ENCODE measurements at regions not wholly inside any gene's neighbourhood (a gene's known extent, or its start where the extent isn't known, plus 50 kb on each side); places are given as distances from the start of the nearest gene placed in this dataset.
"Not testable (repeated sequence)": the region's sequence is repeated elsewhere in the genome, so short reads cannot be mapped to it uniquely, and the experiment has no call there.

DNA sequence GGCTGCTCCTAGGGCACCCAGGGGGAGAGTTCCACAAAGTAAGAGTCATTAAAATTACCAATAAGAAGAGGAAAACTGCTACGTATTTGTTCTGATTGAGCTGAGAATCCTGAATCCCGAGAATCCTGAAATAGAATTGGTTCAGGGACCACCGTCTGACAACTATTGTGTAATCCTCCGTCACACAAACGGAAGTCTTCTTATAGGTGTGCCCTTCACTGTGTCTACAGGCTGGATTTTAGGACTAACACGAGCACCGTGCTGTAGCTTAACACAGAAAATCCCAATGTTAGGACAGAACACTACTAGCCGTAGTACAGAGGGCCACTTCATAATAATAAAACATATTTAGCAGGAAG, 50.6 kb upstream of the RNF182 start:
- no peak for DNase-seq

DNA sequence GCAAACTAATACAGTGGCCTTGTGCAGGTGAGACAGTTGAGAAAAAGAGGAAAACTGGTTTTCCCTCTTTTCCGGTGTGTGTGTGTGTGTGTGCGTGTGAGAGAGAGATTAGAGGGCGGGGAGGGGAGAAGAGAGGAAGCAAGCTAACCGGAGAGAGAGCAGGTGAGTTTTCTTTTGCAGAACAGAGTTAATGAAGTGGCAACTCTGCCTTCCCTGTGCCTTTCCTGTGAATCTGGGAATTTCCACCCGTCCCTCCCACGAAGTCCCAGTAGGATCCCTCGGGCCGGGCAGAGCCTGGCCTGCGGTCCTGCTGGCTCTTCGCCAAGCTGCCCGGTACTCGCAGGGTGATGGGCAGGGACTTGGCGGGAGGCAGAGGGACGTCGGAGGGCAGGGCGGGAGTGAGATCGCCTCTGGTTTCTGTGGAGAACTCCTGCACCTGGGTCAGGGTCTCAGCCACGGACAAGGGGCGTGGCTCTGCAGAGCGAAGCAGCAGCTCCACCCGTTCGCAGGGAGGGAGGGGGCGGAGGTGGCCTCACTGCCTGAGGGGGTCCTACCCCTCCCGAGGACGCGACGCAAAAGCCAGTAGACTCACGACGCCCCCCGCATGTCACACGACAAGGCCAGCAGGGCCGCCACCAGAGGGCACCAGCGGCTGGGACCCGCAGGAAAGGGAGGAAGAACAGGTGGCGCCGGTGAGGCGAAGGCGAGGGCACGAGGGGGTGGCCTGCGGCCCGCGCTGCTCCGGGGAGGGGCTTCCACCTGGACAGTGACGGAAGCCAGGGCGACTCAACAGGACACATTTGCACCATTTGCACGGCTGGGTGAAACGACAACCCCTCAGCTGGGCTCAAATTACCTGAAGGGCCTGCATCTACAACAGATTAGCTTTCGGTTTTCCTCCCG, 51.2 kb upstream of the RNF182 start:
- peak; percentile 66 to 68 for DNase-seq

DNA sequence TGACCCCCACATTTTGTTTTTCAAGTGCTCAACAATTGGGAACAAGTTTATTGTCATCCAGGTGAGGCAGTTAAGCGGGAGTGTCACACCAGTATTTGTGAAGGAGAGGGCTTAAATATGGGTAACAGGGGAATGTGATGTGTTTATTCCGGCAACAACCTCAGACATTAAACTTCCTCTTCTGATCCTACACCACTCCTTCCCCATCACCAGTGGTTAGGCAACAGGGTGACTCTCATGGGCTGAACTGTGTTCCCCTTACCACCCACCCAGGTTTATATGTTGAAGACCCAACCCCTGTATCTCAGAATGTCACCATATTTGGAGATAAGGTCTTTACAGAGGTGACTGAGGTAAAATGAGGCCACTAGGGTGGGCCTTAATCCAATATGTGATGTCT, 52.1 kb upstream of the RNF182 start:
- peak in 1 of 2 donors; percentile 29 for DNase-seq

DNA sequence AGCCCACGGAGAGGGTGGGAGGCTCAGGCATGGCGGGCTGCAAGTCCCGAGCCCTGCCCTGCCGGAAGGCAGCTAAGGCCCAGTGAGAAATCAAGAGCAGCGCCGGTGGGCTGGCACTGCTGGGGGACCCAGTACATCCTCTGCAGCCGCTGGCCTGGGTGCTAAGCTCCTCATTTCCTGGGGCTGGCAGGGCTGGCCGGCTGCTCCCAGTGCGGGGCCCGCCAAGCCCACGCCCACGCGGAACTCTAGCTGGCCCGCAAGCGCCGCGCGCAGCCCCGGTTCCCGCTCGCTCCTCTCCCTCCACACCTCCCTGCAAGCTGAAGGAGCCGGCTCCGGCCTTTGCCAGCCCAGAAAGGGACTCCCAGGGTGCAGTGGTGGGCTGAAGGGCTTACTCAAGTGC, 52.7 kb upstream of the RNF182 start:
- DNase-seq: not testable (repeated sequence)

DNA sequence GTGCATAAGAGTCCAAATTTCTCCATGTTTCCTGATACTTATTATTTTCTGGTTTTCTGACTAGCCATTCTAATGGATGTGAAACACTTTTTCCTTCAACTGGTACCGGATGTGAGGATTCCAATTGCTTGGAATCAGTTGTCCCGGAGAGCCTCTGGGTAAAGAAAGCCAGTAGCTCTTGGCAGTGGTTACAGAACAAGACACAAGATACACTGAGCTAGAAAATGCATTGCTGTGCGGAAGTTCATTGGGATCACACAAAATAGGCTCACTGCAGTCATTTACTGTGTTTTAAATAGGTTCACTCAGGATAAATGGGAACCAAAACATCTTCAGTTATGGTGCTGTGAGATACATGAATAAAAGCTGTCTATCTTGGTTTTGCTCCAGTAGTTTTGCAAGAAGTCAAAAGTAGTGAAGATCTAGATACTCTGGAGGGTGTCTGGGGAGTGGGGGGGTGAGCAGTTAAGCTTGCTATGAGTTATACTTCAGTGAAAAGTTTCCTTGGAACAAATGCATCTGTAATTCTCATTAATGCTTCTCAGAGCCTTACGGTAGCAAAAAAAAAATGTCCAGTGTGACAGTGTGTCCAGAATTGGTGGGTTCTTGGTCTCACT, 54.4 kb upstream of the RNF182 start:
- no peak for DNase-seq

DNA sequence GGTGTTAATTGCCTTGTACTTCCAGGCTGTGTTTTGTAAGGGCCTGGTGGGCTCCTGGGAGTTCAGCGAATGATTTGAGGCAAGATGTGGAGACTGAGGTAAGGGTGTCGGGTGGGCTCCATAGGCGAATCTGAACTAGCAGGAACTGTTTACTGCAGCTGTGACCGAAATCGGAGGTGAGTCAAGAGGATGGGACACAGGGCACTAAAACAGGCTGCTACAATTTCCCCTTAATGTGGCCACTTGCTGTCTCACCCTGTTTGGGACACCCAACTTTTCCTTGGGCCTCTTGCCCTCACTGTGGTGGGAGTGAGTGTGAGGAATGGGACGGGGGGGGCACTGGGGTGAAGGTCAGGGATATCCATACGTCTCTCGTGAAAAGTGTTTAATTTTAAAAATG, 53.9 kb upstream of the MCUR1 start:
- DNase-seq: no peak

DNA sequence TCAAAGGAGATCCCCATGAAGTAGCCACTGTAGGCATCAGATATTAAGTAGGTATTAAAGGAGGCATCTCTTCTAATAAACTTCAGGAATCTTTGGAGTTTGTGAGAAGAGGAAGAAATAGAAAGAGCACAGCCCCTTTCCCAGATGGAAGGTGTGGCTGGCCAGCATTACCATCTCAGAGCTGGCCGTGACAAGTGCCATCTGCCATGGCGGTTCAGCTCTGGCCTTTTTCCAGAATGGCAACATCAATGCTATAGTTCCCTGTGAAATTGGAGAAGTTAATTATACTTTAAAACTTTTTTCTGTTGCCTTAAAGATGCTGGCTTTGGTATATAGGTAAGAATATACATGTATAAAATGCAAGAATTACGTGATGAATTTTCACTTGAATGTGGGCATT, 51.9 kb upstream of the MCUR1 start:
- no peak for DNase-seq

DNA sequence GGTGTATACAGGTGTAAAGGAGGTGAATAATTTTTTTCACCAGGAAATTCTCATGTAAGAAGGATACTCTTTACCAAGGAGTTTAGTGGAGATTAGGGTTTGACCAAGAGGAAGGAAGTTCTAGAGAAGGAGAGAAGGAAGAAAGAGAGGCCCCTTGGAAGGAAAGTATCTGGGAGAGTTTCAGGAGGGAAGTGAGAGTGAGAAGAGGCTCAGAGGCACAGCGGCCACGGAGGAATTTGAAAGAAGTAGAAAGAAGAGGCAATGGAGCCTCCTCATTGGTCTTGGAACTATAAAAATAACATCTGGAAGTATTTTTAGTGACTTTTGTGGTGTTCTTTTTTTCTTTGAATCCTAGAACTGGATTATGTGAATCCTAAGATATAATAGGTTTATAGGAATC, 50.8 kb upstream of the MCUR1 start:
- no peak for DNase-seq

DNA sequence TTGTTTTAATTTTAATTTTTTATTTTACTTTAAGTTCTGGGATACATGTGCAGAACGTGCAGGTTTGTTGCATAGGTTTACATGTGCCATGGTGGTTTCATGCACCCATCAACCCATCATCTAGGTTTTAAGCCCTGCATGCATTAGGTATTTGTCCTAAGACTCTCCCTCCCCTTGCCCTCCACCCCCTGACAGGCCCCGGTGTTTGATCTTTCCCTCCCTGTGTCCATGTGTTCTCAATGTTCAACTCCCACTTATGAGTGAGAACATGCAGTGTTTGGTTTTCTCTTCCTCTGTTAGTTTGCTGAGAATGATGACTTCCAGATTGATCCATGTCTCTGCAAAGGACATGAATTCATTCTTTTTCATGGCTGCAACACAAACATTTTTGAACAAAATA, 50.3 kb upstream of the MCUR1 start:
- not testable (repeated sequence) for DNase-seq
